Activated gamma-delta T cell treated with anti-CD3 and anti-CD28 coated beads, Interleukin-2, amount 50 U/mL, for 16 hours (primary cell): ENCODE measurements at regions not wholly inside any gene's neighbourhood (a gene's known extent, or its start where the extent isn't known, plus 50 kb on each side); places are given as distances from the start of the nearest gene placed in this dataset.
"Not testable (repeated sequence)": the region's sequence is repeated elsewhere in the genome, so short reads cannot be mapped to it uniquely, and the experiment has no call there.

Source experiments
- DNase-seq: peaks from one replicate; pipeline ENCODE4 v3.0.0-alpha.2; 2020; ENCODE audit warnings: low read depth

DNA sequence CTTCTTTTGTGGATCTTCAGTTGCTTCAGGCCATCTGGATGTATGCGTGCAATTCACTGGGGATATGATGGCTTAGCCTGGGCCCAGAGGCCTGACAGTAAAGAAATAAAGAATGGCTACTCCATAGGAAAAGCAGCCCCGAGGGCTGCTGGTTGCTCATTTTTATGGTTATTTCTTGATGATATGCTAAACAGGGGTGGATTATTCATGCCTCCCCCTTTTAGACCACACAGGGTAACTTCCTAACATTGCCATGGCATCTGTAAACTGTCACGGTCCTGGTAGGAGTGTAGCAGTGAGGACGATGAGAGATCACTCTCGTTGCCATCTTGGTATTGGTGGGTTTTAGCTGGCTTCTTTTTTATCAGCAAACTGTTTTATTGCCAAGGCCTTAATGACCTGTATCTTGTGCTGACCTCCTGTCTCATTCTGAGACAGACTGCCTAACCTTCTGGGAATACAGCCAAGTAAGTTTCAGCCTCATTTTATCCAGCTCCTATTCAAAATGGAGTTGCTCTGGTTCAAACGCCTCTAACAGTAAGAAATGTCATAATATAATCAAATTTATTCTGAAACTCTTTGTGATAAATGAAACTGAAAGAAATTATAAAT is 60.5 kb downstream of the DSEL start:
- DNase-seq, result no peak

- DNase-seq, result no peak
Observed at GRCh38 chr18:67453901-67454300, 62.6 kb downstream of the DSEL start.

DNA sequence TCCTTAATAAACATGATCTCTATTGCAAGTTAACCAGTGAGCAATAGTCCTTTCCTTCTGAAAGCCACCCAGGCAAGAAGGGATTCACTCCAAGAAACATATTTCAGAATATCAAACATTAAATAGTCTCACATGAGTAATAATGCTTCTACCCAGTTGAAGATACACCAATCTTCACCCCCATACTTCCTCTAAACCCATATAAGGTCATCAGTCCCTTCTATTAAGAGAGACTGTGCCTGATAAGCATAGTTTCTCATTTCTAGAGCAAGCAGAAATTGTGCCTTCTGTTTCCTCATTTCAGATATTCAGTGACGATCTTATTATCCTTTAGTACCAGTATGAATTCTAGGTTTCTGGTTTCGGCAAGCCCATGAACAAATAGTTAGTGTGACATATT is 64.6 kb downstream of the DSEL start:
- DNase-seq, result no peak

DNA sequence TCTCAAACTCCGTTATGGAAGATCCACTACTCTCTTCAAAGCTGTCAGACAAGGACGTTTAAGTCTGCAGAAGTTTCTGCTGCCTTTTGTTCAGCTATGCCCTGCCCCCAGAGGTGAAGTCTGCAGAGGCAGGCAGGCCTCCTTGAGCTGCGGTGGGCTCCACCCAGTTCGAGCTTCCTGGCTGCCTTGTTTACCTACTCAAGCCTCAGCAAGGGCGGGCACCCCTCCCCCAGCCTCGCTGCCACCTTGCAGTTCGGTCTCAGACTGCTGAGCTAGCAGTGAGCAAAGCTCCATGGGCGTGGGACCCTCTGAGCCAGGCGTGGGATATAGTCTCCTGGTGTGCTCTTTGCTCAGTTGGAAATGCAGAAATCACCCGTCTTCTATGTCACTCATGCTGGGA is 65.4 kb downstream of the DSEL start:
- not testable (repeated sequence) for DNase-seq

DNA sequence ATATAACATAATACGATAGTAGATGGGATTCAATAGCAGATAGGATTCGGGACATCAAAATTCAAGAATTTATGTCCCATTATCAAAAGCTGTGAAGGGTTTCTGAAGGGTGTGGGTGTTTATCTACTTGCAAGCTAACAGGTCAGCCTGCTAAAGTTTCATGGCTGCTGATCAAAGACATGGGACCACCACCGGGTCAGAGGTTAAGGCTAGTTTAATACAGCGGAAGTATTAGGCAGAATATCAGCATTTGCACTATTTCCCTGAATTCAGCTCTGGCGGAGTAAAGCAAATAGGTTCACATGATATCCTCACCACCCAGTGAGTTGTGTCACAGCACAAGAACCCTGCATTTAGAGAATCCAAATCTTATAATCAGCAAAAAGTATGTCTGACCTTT is 82.5 kb downstream of the DSEL start:
- DNase-seq, result no peak

GRCh38 chr18:67432806-67433205 is 83.7 kb downstream of the DSEL start:
- no peak for DNase-seq

- no peak for DNase-seq
Observed at GRCh38 chr18:67428805-67429204, 87.7 kb downstream of the DSEL start.

DNA sequence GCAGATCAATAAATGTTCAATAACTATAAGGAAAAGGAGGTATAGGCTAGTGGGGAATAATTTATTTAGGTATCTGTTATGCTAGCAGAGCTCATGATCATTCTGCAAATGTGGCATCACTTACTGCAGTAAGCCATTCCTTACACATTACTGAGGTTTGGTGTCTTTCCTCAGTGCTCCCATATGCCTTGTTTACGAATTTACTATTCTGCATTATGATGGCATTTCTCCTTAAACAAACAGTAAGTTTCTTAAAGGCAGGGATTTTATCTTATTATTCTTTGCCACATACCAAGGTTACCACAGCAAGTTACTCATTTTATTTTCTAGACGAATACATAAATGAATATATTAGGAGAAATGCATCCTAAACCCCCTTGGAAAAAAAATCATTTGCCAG is 88.4 kb downstream of the DSEL start:
- no peak for DNase-seq

DNA sequence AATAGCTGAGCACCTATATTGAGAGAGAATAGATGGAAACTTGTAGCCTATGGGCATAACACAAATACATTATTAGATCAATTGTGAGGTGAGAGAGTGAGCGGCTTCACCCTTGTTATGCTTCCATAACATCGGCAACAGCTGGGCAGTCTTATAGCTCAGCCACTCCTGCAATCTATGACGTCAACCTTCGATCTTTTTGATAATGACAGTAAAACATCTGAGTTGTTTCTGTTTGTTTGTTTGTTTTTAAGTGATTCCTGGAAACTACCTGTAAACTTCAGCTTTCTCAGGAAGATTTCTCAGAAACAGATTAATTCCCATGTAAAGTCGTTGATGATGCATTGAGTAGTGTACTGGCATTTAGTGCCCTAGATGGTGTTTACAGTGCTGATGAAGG is 90.0 kb downstream of the DSEL start:
- no peak for DNase-seq

DNA sequence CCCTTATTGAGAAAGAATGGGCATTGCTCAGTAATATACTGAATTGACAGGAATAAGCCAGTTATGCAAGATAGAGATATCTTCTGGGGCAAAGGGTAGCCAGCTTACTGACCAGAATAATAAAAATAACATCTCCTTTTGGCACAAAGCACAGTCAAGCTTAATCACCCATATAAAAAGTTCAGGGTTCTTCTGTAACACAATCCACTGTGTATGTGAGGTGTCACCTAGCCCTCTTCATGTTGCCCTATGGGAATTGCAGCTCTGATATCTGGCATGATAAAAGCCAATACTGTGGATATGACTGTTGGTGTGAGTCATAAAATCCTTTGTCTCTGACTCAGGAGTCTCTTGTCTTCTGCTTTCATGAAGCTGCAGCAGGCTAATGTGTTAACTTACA is 90.8 kb downstream of the DSEL start:
- no peak for DNase-seq

- no peak for DNase-seq
Observed at GRCh38 chr18:67421651-67422050, 94.9 kb downstream of the DSEL start.

DNA sequence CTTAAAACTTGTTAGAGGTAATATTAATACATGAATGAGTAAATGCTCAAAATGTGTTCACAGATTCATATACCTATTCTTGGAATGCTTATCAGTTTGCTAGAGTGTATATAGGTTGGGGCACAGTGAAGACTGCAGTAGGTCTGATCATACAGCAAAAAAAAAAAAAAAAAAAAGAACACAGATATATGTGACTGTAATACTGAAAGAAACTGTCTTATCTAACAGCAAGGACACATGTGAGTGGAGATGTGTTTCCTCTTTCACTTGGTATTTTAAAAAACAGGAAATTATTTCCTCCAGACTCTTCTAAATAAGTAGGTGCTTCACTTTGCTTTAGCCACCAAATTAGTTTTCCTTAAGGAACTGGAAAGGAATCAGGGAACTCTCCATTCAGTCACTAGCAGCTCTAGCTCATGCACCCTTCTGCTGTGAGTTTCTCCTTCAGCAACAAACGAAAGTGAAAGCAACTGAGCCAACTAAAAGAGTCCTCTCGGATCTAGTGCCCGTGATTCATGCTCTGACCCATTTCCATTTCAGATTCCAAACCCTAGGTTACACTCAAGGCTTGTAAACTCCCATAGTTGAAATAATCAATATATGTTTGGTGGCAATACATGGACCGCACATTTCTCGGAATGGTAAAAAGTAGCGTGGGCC is 98.5 kb downstream of the DSEL start:
- DNase-seq, result peak; percentile 1

DNA sequence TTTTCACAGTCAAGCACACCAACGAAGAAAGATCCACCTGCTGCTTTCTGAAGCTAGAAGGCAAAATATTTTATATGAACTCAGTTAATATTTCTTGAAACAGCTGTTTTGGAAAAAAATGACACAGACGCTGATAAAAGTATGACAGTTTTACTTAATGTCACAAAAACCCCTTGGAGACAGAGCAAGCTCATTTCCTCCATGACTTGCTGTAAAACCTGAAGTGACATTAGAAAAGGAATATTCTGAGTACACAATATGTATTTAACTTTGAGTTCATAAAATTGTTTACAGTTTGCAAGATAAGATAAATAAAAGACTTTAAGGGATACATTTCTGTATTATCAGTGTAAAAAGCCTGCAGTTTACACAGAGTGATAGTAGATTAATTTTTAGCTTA is 105.4 kb downstream of the DSEL start:
- no peak for DNase-seq

GRCh38 chr18:67410075-67411070 is 106.1 kb downstream of the DSEL start:
- no peak for DNase-seq

DNA sequence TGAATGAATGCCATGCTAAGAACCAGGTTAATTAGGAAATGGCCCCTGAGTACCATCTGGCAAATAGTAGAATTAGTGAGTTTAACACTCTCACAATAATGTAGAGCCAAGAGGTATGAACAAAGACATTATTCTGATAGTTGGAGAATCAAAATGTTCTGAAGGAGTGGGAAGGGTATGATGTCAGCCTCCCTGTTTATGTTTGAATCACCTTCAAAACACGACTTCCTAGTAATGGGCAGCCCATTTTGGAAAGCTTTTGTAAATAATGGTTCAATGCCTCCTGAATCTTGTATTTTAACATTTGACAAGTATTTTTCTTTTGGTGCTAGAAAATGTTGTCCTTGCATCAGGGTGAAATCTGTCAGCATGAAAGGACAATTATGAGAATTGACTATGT is 108.3 kb downstream of the DSEL start:
- no peak for DNase-seq

GRCh38 chr18:67406714-67407113 is 109.8 kb downstream of the DSEL start:
- DNase-seq, result no peak

GRCh38 chr18:67402543-67402942 is 114.0 kb downstream of the DSEL start:
- no peak for DNase-seq

DNA sequence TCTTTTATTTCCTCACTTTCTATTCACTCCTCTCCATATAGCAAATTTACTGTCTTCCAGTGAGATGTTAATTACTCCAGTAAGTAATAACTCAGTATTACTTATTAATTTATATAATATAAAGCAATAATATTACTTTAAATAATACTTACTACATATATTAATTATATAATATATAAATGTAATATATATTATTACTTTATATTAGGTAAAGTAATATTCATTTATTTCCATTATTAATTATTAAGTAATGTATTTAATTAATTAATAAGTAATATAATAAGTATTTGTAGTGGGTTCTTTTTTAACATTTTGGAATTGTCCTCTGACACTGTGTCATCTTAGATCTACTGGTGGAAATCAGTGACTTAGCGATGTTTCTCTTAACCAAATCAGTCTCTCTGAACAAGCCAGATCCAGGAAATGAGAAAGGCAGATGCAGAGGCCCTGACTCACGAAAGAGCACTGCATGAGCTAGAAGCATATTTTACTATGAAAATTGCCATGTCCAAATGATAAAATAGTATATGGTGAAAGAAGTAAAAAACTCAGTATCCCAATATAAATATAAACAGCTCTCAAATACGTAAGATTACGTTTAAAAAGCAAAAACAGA is 115.9 kb downstream of the DSEL start:
- DNase-seq, result no peak

GRCh38 chr18:67386032-67386431 is 130.5 kb downstream of the DSEL start:
- no peak for DNase-seq

DNA sequence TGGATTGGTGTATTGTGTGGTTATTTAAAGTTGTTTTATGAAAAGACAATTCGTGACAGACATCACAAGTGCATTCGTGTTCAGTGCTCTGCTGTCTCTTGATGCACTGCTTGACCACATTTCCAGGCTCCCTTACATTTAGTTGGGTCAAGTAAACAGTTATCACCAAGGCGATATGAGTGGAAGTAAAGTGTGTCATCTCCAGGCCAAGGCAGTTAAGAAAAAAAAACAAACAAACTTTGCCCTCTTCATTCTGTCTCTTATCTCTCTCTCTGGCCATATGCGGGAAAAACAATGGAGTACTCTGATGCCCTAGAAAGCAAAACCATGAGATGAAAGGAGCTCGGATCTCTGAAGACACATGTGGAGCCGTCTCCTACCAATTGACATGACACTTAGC is 131.1 kb downstream of the DSEL start:
- no peak for DNase-seq

DNA sequence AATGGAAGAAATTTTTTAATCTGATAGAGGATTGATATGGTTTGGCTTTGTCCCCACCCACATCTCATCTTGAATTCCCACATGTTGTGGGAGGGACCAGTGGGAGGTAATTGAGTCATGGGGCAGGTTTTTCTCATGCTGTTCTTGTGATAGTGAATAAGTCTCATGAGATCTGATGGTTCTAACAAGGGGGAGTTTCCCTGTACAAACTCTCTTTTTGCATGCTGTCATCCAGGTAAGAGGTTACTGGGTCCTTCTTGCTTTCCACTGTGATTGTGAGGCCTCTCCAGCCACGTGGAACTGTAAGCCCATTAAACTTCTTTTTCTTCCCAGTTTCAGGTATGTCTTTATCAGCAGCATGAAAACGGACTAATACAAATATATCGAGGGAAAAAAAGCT is 132.5 kb downstream of the DSEL start:
- DNase-seq, result not testable (repeated sequence)

DNA sequence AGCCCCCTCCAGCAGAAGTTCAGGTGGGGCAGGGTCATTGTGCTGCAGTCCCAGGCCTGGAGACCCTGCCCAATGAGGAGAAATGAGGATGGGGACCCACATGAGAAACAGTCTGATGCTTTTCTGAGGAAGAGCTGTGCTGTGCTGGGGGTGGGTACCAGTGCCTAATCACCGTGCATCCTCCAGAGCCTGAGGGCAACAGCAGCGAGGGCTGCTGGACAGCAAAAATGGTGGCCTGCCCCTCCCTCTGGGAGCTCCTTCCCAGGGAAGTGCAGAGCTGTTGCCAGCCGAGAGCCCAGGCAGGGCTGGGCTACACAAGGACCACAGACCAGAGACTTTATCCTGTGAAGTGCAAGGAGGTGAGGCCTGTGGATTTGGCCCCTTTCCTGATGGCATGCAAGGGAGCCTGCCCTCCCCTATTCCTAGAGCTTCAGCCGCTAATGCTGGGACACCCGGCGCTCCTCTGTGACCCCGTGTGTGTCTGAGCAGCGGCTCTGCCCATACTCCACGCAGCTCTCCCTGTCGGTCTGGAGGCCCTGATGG is 134.8 kb downstream of the DSEL start:
- DNase-seq, result no peak
